Stromal cell of bone marrow (primary cell): ENCODE measurements at regions not wholly inside any gene's neighbourhood (a gene's known extent, or its start where the extent isn't known, plus 50 kb on each side); places are given as distances from the start of the nearest gene placed in this dataset.

Experiments used
- DNase-seq: peaks from one replicate; pipeline ENCODE4 v3.0.0-alpha.2; 2012; ENCODE audit warnings: low read depth

- no peak for DNase-seq
These were observed 295.7 kb downstream of the KCNN2 start for GRCh38 chr5:114657342-114658130.

GRCh38 chr5:114649878-114650277, 288.0 kb downstream of the KCNN2 start:
- no peak for DNase-seq

GRCh38 chr5:114648940-114649339, 287.1 kb downstream of the KCNN2 start:
- no peak for DNase-seq

GRCh38 chr5:114644576-114644975, 282.7 kb downstream of the KCNN2 start:
- DNase-seq = no peak

GRCh38 chr5:114636271-114636670, 274.4 kb downstream of the KCNN2 start:
- no peak for DNase-seq

- no peak for DNase-seq
These were observed 273.4 kb downstream of the KCNN2 start for GRCh38 chr5:114634967-114635901.

- no peak for DNase-seq
These were observed 272.6 kb downstream of the KCNN2 start for GRCh38 chr5:114634517-114634916.

GRCh38 chr5:114612406-114612805, 250.5 kb downstream of the KCNN2 start:
- no peak for DNase-seq

GRCh38 chr5:114581136-114581535, 219.3 kb downstream of the KCNN2 start:
- DNase-seq = no peak

GRCh38 chr5:114565871-114566270, 204.0 kb downstream of the KCNN2 start:
- no peak for DNase-seq

- no peak for DNase-seq
These were observed 203.3 kb downstream of the KCNN2 start for GRCh38 chr5:114565139-114565538.

- no peak for DNase-seq
These were observed 199.5 kb downstream of the KCNN2 start for GRCh38 chr5:114561415-114561814.
